K562 (cell line): ENCODE measurements at regions not wholly inside any gene's neighbourhood (a gene's known extent, or its start where the extent isn't known, plus 50 kb on each side); places are given as distances from the start of the nearest gene placed in this dataset.

Source experiments
- ATAC-seq: fragments of 200-7000 bp; cut with Tn5 transposase; 3 replicates; pipeline ENCODE4 v1.9.1; 2020; ENCODE audit warnings: moderate library complexity
- BruUV-seq: library from RNA; stranded (reverse); fragments of 400-500 nt; replicated peaks from 2 replicates; lab custom pipeline; 2021; lab: Mats Ljungman, UMichigan
- CTCF ChIA-PET: fragments of 300-600 bp; formaldehyde crosslinking; extraction: SDS; loops from one replicate; lab custom pipeline; 2021; ENCODE audit warnings: low intra/inter-chr PET ratio; lab: Yijun Ruan, JAX
- POLR2A ChIA-PET: fragments of 300-600, 350-650 bp; sonication (Branson Sonifier 250); formaldehyde crosslinking; extraction: SDS; loops from one replicate; lab custom pipeline; 2021; ENCODE audit warnings: antibody characterized with exemption, inconsistent platforms; lab: Yijun Ruan, JAX
- DNase-seq, 4 experiments: peaks; one replicate each; pipeline versions ENCODE4 v3.0.0 to v3.0.0-alpha.2; 2011 to 2018; ENCODE audit warnings: low spot score in 3 of 4, mixed read lengths in 3 of 4; ENCODE audit errors: extremely low read depth in 1 of 4
- FAIRE-seq: peaks from 2 replicates; lab custom pipeline; 2011; peaks lifted over from hg19 to GRCh38; lab: Jason Lieb, UNC
- H2AFZ ChIP-seq: 2 replicates; pipeline ENCODE4 v1.6.0; 2011; ENCODE audit warnings: low read depth, low read length, control low read depth, inconsistent platforms
- H3K27ac ChIP-seq: fragments of 200-600 bp; 3 replicates; pipeline ENCODE4 v1.8.0; 2011; ENCODE audit warnings: low read depth, mild to moderate bottlenecking, control low read depth, inconsistent platforms, low read length, moderate library complexity, mixed read lengths; ENCODE audit errors: extremely low read depth
- H3K27me3 ChIP-seq, 2 experiments: fragments of 300-600 bp in 1 of 2; 2 replicates in 1 of 2; 3 replicates in 1 of 2; pipeline versions ENCODE4 v1.6.0 to v1.8.0; 2011; ENCODE audit warnings: inconsistent platforms in 2 of 2, low read length in 2 of 2, mild to moderate bottlenecking in 1 of 2, mixed read lengths in 1 of 2, moderate library complexity in 1 of 2; ENCODE audit not compliant: control insufficient read depth in 2 of 2, insufficient read depth in 2 of 2
- H3K36me3 ChIP-seq: fragments of 300-600 bp; 3 replicates; pipeline ENCODE4 v1.8.0; 2011; ENCODE audit warnings: mild to moderate bottlenecking, low read length, inconsistent platforms; ENCODE audit not compliant: control insufficient read depth, insufficient read depth
- H3K4me1 ChIP-seq, 2 experiments: fragments of 200-600 bp in 1 of 2; replicated peaks in 1 of 2; 2 replicates in 1 of 2; 3 replicates in 1 of 2; pipeline versions ENCODE4 v1.5.1 to v1.8.0; 2011; ENCODE audit warnings: inconsistent platforms in 2 of 2, low read length in 2 of 2, mild to moderate bottlenecking in 1 of 2, mixed read lengths in 1 of 2, moderate library complexity in 1 of 2; ENCODE audit not compliant: control insufficient read depth in 2 of 2, insufficient read depth in 2 of 2
- H3K4me2 ChIP-seq: 2 replicates; pipeline ENCODE4 v1.6.1; 2011; ENCODE audit warnings: low read length, control low read depth, inconsistent platforms, mixed read lengths; ENCODE audit not compliant: insufficient read depth
- H3K4me3 ChIP-seq: fragments of 200-600 bp; sonication (generic), shearing (Covaris generic); 2 replicates; pipeline ENCODE4 v1.5.1; 2016; ENCODE audit warnings: control low read depth, inconsistent platforms
- H3K79me2 ChIP-seq: fragments of 200-600 bp; 3 replicates; pipeline ENCODE4 v1.8.0; 2011; ENCODE audit warnings: low read length, inconsistent platforms; ENCODE audit not compliant: control insufficient read depth, insufficient read depth
- H3K9ac ChIP-seq, 2 experiments: 2 replicates each; pipeline versions ENCODE4 v1.6.0 to v1.6.1; 2011; ENCODE audit warnings: low read depth in 2 of 2, low read length in 2 of 2, control low read depth in 1 of 2, inconsistent platforms in 1 of 2, mild to moderate bottlenecking in 1 of 2, mixed read lengths in 1 of 2; ENCODE audit not compliant: insufficient read depth in 1 of 2
- H3K9me1 ChIP-seq: one replicate; pipeline ENCODE4 v1.6.0; 2011; ENCODE audit warnings: inconsistent platforms, mild to moderate bottlenecking, low read length, moderate library complexity; ENCODE audit not compliant: control insufficient read depth, insufficient read depth
- H3K9me3 ChIP-seq: replicated peaks from 2 replicates; pipeline ENCODE4 v1.5.1; 2011; ENCODE audit warnings: low read depth, low read length, inconsistent platforms; ENCODE audit not compliant: control insufficient read depth, insufficient read depth
- H4K20me1 ChIP-seq: replicated peaks from 2 replicates; pipeline ENCODE4 v1.6.1; 2011; ENCODE audit warnings: low read length, inconsistent platforms, mixed read lengths; ENCODE audit not compliant: control insufficient read depth, insufficient read depth
- EHMT2 ChIP-seq: fragments of 450-650 bp; IDR thresholded peaks from 2 replicates; pipeline ENCODE4 v1.6.1; 2018; ENCODE audit warnings: antibody characterized with exemption
- EP300 ChIP-seq: IDR thresholded peaks from 2 replicates; pipeline ENCODE4 v1.6.1; 2012; ENCODE audit warnings: low read length, improper control_type of control experiment
- FOSL1 ChIP-seq: fragments of 200-800 bp; sonication (Bioruptor generic); conservative IDR thresholded peaks from 2 replicates; pipeline ENCODE4 v1.6.1; 2016; ENCODE audit warnings: missing genetic modification characterization, missing compliant biosample characterization
- HDAC3 ChIP-seq: fragments of 450-650 bp; IDR thresholded peaks from 2 replicates; pipeline ENCODE4 v1.6.1; 2018; ENCODE audit warnings: borderline replicate concordance, mild to moderate bottlenecking, moderate library complexity; ENCODE audit not compliant: partially characterized antibody
- MCM5 ChIP-seq: fragments of 450-650 bp; IDR thresholded peaks from 2 replicates; pipeline ENCODE4 v1.6.1; 2016; ENCODE audit warnings: low read depth
- STAT5B ChIP-seq: fragments of 250-450 bp; sonication (Bioruptor Pico); IDR thresholded peaks from 2 replicates; pipeline ENCODE4 v1.8.0; 2021; ENCODE audit warnings: mild to moderate bottlenecking, inconsistent platforms
- YBX1 ChIP-seq: fragments of 450-650 bp; IDR thresholded peaks from 2 replicates; pipeline ENCODE4 v1.7.1; 2016; ENCODE audit warnings: mild to moderate bottlenecking
- ZC3H4 ChIP-seq: sonication (generic); formaldehyde crosslinking; IDR thresholded peaks from 2 replicates; pipeline ENCODE4 v1.9.0; 2021; ENCODE audit warnings: missing genetic modification reagents, borderline replicate concordance
- ZFP30 ChIP-seq: fragments of 250-450 bp; sonication (Bioruptor Pico); IDR thresholded peaks from 2 replicates; pipeline ENCODE4 v1.8.0; 2022; ENCODE audit warnings: moderate library complexity, mild to moderate bottlenecking, inconsistent platforms, borderline replicate concordance
- ZNF253 ChIP-seq: fragments of 250-450 bp; sonication (Bioruptor Pico); conservative IDR thresholded peaks from 2 replicates; pipeline ENCODE4 v1.6.1; 2021; ENCODE audit warnings: mild to moderate bottlenecking
- ZNF57 ChIP-seq: fragments of 450-650 bp; formaldehyde crosslinking; IDR thresholded peaks from 2 replicates; pipeline ENCODE4 v1.4.0; 2020; ENCODE audit warnings: mild to moderate bottlenecking, moderate library complexity
- ZNF584 ChIP-seq: fragments of 200-800 bp; sonication (Bioruptor generic); IDR thresholded peaks from 2 replicates; pipeline ENCODE4 v1.6.1; 2016; ENCODE audit warnings: low read depth, mild to moderate bottlenecking, missing genetic modification characterization, missing compliant biosample characterization
- ZSCAN29 ChIP-seq: fragments of 450-650 bp; IDR thresholded peaks from 2 replicates; pipeline ENCODE4 v1.6.1; 2017
- WGBS: fragments of 100-300 bp; shearing (Covaris generic); methylation state at CpG from one replicate; pipeline ENCODE4 v1.1.6; 2016; ENCODE audit warnings: low coverage, mixed read lengths; ENCODE audit not compliant: insufficient coverage; ENCODE audit errors: missing lambda C conversion rate; 5-methylcytosine and 5-hydroxymethylcytosine counted together
- in situ Hi-C: fragments of 300-500 bp; cut with MboI; formaldehyde crosslinking; loops from 4 replicates; pipeline ENCODE4 v1.15.0; 2018; ENCODE audit warnings: inconsistent platforms, mixed read lengths
- intact Hi-C: fragments of 100-400 bp; cut with micrococcal nuclease; formaldehyde crosslinking; loops from 2 replicates; pipeline ENCODE4 v1.14.2; 2022
- TF ChIP-seq, protein P1 (sequence below): sonication (generic); formaldehyde crosslinking; IDR thresholded peaks from 2 replicates; pipeline ENCODE4 v1.8.1; 2023; ENCODE audit warnings: mild to moderate bottlenecking, missing genetic modification reagents
- TF ChIP-seq, protein P2 (sequence below), 2 experiments: fragments of 450-650 bp in 1 of 2; IDR thresholded peaks; 2 replicates each; pipeline ENCODE4 v1.6.1; 2011 to 2017; ENCODE audit warnings: low read depth in 2 of 2, antibody characterized with exemption in 1 of 2, borderline replicate concordance in 1 of 2, low read length in 1 of 2, mild to moderate bottlenecking in 1 of 2, mixed read lengths in 1 of 2; ENCODE audit not compliant: control insufficient read depth in 1 of 2

DNA sequence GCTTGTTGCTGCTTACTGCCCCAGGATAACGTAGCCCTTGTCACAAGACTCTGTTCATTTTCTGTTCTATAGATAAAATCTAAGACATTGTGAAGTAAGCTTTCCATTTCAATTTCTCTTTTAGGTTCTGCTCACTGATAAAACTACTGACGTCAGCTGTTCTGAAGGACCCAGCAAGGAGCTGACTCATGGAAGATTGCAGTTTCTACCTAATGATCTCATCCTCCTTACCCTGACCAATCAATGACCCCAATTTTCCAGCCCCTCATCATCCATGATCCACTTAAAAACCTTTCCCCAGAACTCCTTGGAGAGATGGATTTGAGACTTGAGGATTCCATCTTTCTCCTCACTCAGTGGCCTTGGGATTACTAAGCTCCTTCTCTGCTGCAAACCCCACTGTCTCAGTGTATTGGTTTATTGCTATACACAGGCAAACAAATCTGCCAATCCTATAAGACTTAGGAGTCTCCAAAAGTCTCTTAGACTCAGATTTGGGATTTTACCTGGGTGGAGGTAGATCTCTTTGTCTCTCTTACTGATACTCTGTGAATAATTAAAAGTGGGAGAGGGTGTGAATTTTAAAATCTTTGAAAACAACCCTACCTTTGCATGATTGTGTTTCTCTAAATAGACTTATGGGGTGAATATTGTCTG lies 109.2 kb upstream of the TRIM24 start (continued):
- TF ChIP-seq ZNF253 (CRISPR knock-in tag) (no peak), STAT5B (CRISPR knock-in tag) (peak; percentile 23; the same call in 1 of the 2 replicates), YBX1 (no peak)
- TF ChIP-seq, all 486 proteins: peak for 151

- Histone ChIP-seq H3K9me3 (peaks cover 45% of the 10 kb centered on the region), H3K9ac (peak overlapping the region in 1 of 2 experiments; percentile 72; a peak in 2 of 4 replicates), H3K4me3 (no peak overlapping the region), H2AFZ (peak overlapping the region; percentile 77), H3K4me1 (peaks cover 10 to 40% of the 10 kb centered on the region in 2 experiments), H3K27me3 (no peaks in the 10 kb centered on the region), H3K9me1 (no peaks in the 10 kb centered on the region), H4K20me1 (no peaks in the 10 kb centered on the region), H3K36me3 (no peaks in the 10 kb centered on the region), H3K4me2 (peak overlapping the region; percentile 68), H3K27ac (peak overlapping the region; percentile 98), H3K79me2 (no peaks in the 10 kb centered on the region)
- ATAC-seq: peak; percentile 96
- intact Hi-C loops: loop anchor here (1.0 to 2.0 kb wide), 4 partner anchors 39 to 110 kb away; no protein-coding TSS in a partner anchor
- no TSS peak for BruUV-seq
- CTCF ChIA-PET: no interaction called here
- POLR2A ChIA-PET: interaction anchor here (0.6 to 1.7 kb wide), 6 partner anchors 9 to 117 kb away, joined by 3 to 7 read pairs (median 3); no protein-coding TSS in a partner anchor
- peak; percentile 98 to 99 (median 98) for DNase-seq
- 3% methylated on average over 10 of the region's 10 CpGs for WGBS
- in situ Hi-C loops: no loop called here
- peak; percentile 99 for FAIRE-seq
- TF ChIP-seq ZSCAN29 (no peak), HDAC3 (peak; percentile 89), EHMT2 (peak; percentile 86), ZNF584 (CRISPR knock-in tag) (peak; percentile 89), FOSL1 (tag) (peak; percentile 99), EP300 (peak; percentile 99), ZFP30 (CRISPR knock-in tag) (no peak), MCM5 (no peak), ZC3H4 (CRISPR knock-in tag) (no peak; the same call in 1 of the 2 replicates), ZNF57 (CRISPR knock-in tag) (no peak)
- TF ChIP-seq, protein P1, sequence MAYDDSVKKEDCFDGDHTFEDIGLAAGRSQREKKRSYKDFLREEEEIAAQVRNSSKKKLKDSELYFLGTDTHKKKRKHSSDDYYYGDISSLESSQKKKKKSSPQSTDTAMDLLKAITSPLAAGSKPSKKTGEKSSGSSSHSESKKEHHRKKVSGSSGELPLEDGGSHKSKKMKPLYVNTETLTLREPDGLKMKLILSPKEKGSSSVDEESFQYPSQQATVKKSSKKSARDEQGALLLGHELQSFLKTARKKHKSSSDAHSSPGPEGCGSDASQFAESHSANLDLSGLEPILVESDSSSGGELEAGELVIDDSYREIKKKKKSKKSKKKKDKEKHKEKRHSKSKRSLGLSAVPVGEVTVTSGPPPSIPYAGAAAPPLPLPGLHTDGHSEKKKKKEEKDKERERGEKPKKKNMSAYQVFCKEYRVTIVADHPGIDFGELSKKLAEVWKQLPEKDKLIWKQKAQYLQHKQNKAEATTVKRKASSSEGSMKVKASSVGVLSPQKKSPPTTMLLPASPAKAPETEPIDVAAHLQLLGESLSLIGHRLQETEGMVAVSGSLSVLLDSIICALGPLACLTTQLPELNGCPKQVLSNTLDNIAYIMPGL (CRISPR knock-in tag): no peak
- TF ChIP-seq, protein P2, sequence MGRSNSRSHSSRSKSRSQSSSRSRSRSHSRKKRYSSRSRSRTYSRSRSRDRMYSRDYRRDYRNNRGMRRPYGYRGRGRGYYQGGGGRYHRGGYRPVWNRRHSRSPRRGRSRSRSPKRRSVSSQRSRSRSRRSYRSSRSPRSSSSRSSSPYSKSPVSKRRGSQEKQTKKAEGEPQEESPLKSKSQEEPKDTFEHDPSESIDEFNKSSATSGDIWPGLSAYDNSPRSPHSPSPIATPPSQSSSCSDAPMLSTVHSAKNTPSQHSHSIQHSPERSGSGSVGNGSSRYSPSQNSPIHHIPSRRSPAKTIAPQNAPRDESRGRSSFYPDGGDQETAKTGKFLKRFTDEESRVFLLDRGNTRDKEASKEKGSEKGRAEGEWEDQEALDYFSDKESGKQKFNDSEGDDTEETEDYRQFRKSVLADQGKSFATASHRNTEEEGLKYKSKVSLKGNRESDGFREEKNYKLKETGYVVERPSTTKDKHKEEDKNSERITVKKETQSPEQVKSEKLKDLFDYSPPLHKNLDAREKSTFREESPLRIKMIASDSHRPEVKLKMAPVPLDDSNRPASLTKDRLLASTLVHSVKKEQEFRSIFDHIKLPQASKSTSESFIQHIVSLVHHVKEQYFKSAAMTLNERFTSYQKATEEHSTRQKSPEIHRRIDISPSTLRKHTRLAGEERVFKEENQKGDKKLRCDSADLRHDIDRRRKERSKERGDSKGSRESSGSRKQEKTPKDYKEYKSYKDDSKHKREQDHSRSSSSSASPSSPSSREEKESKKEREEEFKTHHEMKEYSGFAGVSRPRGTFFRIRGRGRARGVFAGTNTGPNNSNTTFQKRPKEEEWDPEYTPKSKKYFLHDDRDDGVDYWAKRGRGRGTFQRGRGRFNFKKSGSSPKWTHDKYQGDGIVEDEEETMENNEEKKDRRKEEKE (IDR thresholded peaks at IDR 0.05; ENCODE audit: borderline replicate concordance in 1 of 2, control insufficient read depth in 1 of 2, low read depth in 2 of 2, low read length in 1 of 2): peak in 1 of 2 experiments; percentile 76; a peak in 1 of 4 replicates
These were observed 107.2 kb upstream of the TRIM24 start for GRCh38 chr7:138352570-138353461.
